Activated CD8-positive, alpha-beta memory T cell treated with anti-CD3 and anti-CD28 coated beads for 48 hours (primary cell): ENCODE measurements at regions not wholly inside any gene's neighbourhood (a gene's known extent, or its start where the extent isn't known, plus 50 kb on each side); places are given as distances from the start of the nearest gene placed in this dataset.
"Not testable (repeated sequence)": the region's sequence is repeated elsewhere in the genome, so short reads cannot be mapped to it uniquely, and the experiment has no call there.

Source experiments
- DNase-seq, 3 experiments: peaks; one replicate each; pipeline ENCODE4 v3.0.0-alpha.2; 2020; ENCODE audit warnings: low read depth in 2 of 3, low spot score in 2 of 3

- no peak for DNase-seq
Measured at GRCh38 chr7:142698429-142698828, 50.8 kb upstream of the PRSS1 start.

- DNase-seq: no peak
Measured at GRCh38 chr7:142697270-142697669, 52.0 kb upstream of the PRSS1 start.

GRCh38 chr7:142696456-142697179 is 52.7 kb upstream of the PRSS1 start:
- no peak for DNase-seq

- DNase-seq: no peak
Measured at GRCh38 chr7:142693911-142694310, 55.4 kb upstream of the PRSS1 start.

- DNase-seq: no peak
Measured at GRCh38 chr7:142690554-142691182, 58.6 kb upstream of the PRSS1 start.

- no peak for DNase-seq
Measured at GRCh38 chr7:142689439-142690120, 59.7 kb upstream of the PRSS1 start.

GRCh38 chr7:142685877-142686508 is 63.3 kb upstream of the PRSS1 start:
- no peak for DNase-seq

GRCh38 chr7:142681314-142682092 is 67.8 kb upstream of the PRSS1 start:
- DNase-seq: no peak

- DNase-seq: no peak
Measured at GRCh38 chr7:142671506-142671905, 77.8 kb upstream of the PRSS1 start.

- DNase-seq: no peak
Measured at GRCh38 chr7:142670511-142670910, 78.8 kb upstream of the PRSS1 start.

- DNase-seq: no peak
Measured at GRCh38 chr7:142669074-142669654, 80.1 kb upstream of the PRSS1 start.

GRCh38 chr7:142668495-142668894 is 80.8 kb upstream of the PRSS1 start:
- no peak for DNase-seq

- DNase-seq: no peak
Measured at GRCh38 chr7:142657376-142657775, 91.9 kb upstream of the PRSS1 start.

GRCh38 chr7:142654398-142654797 is 94.9 kb upstream of the PRSS1 start:
- DNase-seq: no peak

GRCh38 chr7:142647749-142648148 is 101.5 kb upstream of the PRSS1 start:
- DNase-seq: no peak

- no peak for DNase-seq
Measured at GRCh38 chr7:142646386-142647140, 102.7 kb upstream of the PRSS1 start.

GRCh38 chr7:142645777-142646176 is 103.5 kb upstream of the PRSS1 start:
- DNase-seq: no peak

GRCh38 chr7:142642316-142642715 is 107.0 kb upstream of the PRSS1 start:
- no peak for DNase-seq

GRCh38 chr7:142641252-142641651 is 108.0 kb upstream of the PRSS1 start:
- not testable (repeated sequence) for DNase-seq

GRCh38 chr7:142638581-142638980 is 110.7 kb upstream of the PRSS1 start:
- DNase-seq: no peak
